GM10266 (cell line): ENCODE measurements at regions not wholly inside any gene's neighbourhood (a gene's known extent, or its start where the extent isn't known, plus 50 kb on each side); places are given as distances from the start of the nearest gene placed in this dataset.

ENCODE experiments used
- DNase-seq: peaks from one replicate; pipeline ENCODE4 v3.0.0; 2012; ENCODE audit errors: extremely low spot score
- CTCF ChIP-seq: IDR thresholded peaks from 2 replicates; pipeline ENCODE4 v1.5.1; 2012; ENCODE audit warnings: mild to moderate bottlenecking, low read depth; ENCODE audit not compliant: control insufficient read depth, insufficient read depth; ENCODE audit errors: missing control alignments

GRCh38 chr5:176152191-176152929 is 85.9 kb upstream of the SIMC1 start:
- no peak for DNase-seq
- no peak for TF ChIP-seq CTCF

GRCh38 chr5:176152930-176153311 is 85.3 kb upstream of the SIMC1 start:
- no peak for DNase-seq
- no peak for TF ChIP-seq CTCF

- DNase-seq, result no peak
- no peak for TF ChIP-seq CTCF
Observed at GRCh38 chr5:176153741-176154140, 84.5 kb upstream of the SIMC1 start.

- no peak for TF ChIP-seq CTCF
- DNase-seq, result no peak
Observed at GRCh38 chr5:176154821-176155220, 83.4 kb upstream of the SIMC1 start.

- no peak for TF ChIP-seq CTCF
- no peak for DNase-seq
Observed at GRCh38 chr5:176155922-176156359, 82.3 kb upstream of the SIMC1 start.

- no peak for DNase-seq
Observed at GRCh38 chr5:176157656-176158055, 80.6 kb upstream of the SIMC1 start.

More at GRCh38 chr5:176157656-176158055, 80.6 kb upstream of the SIMC1 start:
- TF ChIP-seq CTCF, result no peak
